ENCODE measurements at regions not wholly inside any gene's neighbourhood (a gene's known extent, or its start where the extent isn't known, plus 50 kb on each side); places are given as distances from the start of the nearest gene placed in this dataset.

GRCh38 chr5:6319116-6319515 lies 59.2 kb downstream of the MED10 start:
- TF ChIP-seq CTCF (IDR thresholded peaks at IDR 0.05): no peak
- TF ChIP-seq POLR2A (IDR thresholded peaks at IDR 0.05): no peak

All from breast epithelium (tissue), 3 donors.